ENCODE measurements at regions not wholly inside any gene's neighbourhood (a gene's known extent, or its start where the extent isn't known, plus 50 kb on each side); places are given as distances from the start of the nearest gene placed in this dataset.

GRCh38 chr11:19441752-19442553 is 201.2 kb upstream of the E2F8 start:
- TF ChIP-seq CTCF (IDR thresholded peaks at IDR 0.05; ENCODE audit: extremely low read depth in 1 of 2, insufficient read depth in 1 of 2, low read depth in 1 of 2, low read length in 2 of 2) (no peak), EZH2 (IDR thresholded peaks at IDR 0.05; ENCODE audit: borderline replicate concordance, low read depth, low read length, severe bottlenecking) (no peak), POLR2A (IDR thresholded peaks at IDR 0.05; ENCODE audit: low read depth, low read length) (no peak), FOS (IDR thresholded peaks at IDR 0.05; ENCODE audit: borderline replicate concordance, insufficient read depth, low read length) (peak; percentile 99)

Data from endothelial cell of umbilical vein (primary cell).